Common myeloid progenitor, CD34-positive (primary cell): ENCODE measurements at regions not wholly inside any gene's neighbourhood (a gene's known extent, or its start where the extent isn't known, plus 50 kb on each side); places are given as distances from the start of the nearest gene placed in this dataset.

ENCODE experiments used
- CTCF ChIA-PET: fragments of 350-600 bp; sonication (Branson Sonifier 250); formaldehyde crosslinking; loops from one replicate; lab custom pipeline; 2021; ENCODE audit warnings: antibody characterized with exemption; lab: Charles Lee
- POLR2A ChIA-PET: fragments of 350-600 bp; sonication (Branson Sonifier 250); formaldehyde crosslinking; loops from one replicate; lab custom pipeline; 2021; ENCODE audit warnings: antibody characterized with exemption; lab: Charles Lee
- DNase-seq, 3 donors: peaks; one replicate each; pipeline versions ENCODE4 v3.0.0 to v3.0.0-alpha.2; 2013
- H3K27ac ChIP-seq, 2 experiments: 1 replicate in 1 of 2; 2 replicates in 1 of 2; pipeline ENCODE4 v1.7.0; 2013; ENCODE audit warnings: inconsistent platforms in 2 of 2, low read length in 2 of 2, mild to moderate bottlenecking in 2 of 2, low read depth in 1 of 2, moderate library complexity in 1 of 2; ENCODE audit not compliant: severe bottlenecking in 2 of 2, insufficient read depth in 1 of 2, poor library complexity in 1 of 2
- H3K27me3 ChIP-seq, 5 experiments: replicated peaks in 2 of 5; 1 replicate in 3 of 5; 2 replicates in 2 of 5; pipeline versions ENCODE4 v1.6.1 to v1.7.0; 2013; ENCODE audit warnings: low read length in 4 of 5, mild to moderate bottlenecking in 2 of 5, moderate library complexity in 2 of 5, inconsistent platforms in 1 of 5; ENCODE audit not compliant: insufficient read depth in 5 of 5, control insufficient read depth in 4 of 5
- H3K36me3 ChIP-seq, 4 experiments: 1 replicate in 2 of 4; 2 replicates in 2 of 4; pipeline versions ENCODE4 v1.6.1 to v1.7.0; 2013; ENCODE audit warnings: low read length in 3 of 4, control low read depth in 1 of 4, mild to moderate bottlenecking in 1 of 4; ENCODE audit not compliant: control insufficient read depth in 4 of 4, insufficient read depth in 4 of 4
- H3K4me1 ChIP-seq, 4 experiments: 1 replicate in 3 of 4; 2 replicates in 1 of 4; pipeline versions ENCODE4 v1.6.1 to v1.7.1; 2013; ENCODE audit warnings: low read length in 3 of 4, mild to moderate bottlenecking in 3 of 4, control low read depth in 1 of 4, inconsistent platforms in 1 of 4, moderate library complexity in 1 of 4; ENCODE audit not compliant: control insufficient read depth in 4 of 4, insufficient read depth in 4 of 4; ENCODE audit errors: control extremely low read depth in 1 of 4
- H3K4me3 ChIP-seq, 7 experiments: 1 replicate in 4 of 7; 2 replicates in 3 of 7; pipeline versions ENCODE4 v1.5.1 to v1.7.0; 2013; ENCODE audit warnings: mild to moderate bottlenecking in 7 of 7, low read length in 6 of 7, moderate library complexity in 6 of 7, inconsistent platforms in 2 of 7, low read depth in 2 of 7, control low read depth in 1 of 7; ENCODE audit not compliant: insufficient read depth in 4 of 7, control insufficient read depth in 1 of 7; ENCODE audit errors: extremely low read depth in 1 of 7
- H3K9me3 ChIP-seq, 5 experiments: 1 replicate in 4 of 5; 2 replicates in 1 of 5; pipeline versions ENCODE4 v1.6.1 to v1.7.1; 2013; ENCODE audit warnings: low read length in 4 of 5, mild to moderate bottlenecking in 2 of 5, inconsistent platforms in 1 of 5, low read depth in 1 of 5, moderate library complexity in 1 of 5; ENCODE audit not compliant: control insufficient read depth in 4 of 5, insufficient read depth in 2 of 5; ENCODE audit errors: control extremely low read depth in 1 of 5
- WGBS: methylation state at CpG from one replicate; pipeline ENCODE4 v1.1.5; 2013; ENCODE audit not compliant: insufficient coverage; 5-methylcytosine and 5-hydroxymethylcytosine counted together

GRCh38 chr1:94612525-94613204, 71.1 kb upstream of the F3 start:
- Histone ChIP-seq H3K27me3 (no peaks in the 10 kb centered on the region), H3K4me3 (no peak overlapping the region), H3K9me3 (no peaks in the 10 kb centered on the region), H3K4me1 (peaks cover 0 to 6% (median 4%) of the 10 kb centered on the region in 4 experiments), H3K27ac (no peak overlapping the region), H3K36me3 (no peaks in the 10 kb centered on the region)
- WGBS = 95% methylated on average over 6 of the region's 7 CpGs
- DNase-seq = no peak
- POLR2A ChIA-PET = no interaction called here
- CTCF ChIA-PET = interaction anchor here (1.1 kb wide), 1 partner anchor 14 kb away, joined by 3 read pairs; no protein-coding TSS in a partner anchor

GRCh38 chr1:94611681-94612475, 70.3 kb upstream of the F3 start:
- CTCF ChIA-PET = interaction anchor here (1.1 kb wide), 1 partner anchor 15 kb away, joined by 3 read pairs; no protein-coding TSS in a partner anchor
- Histone ChIP-seq H3K4me1 (peaks cover 0 to 6% (median 4%) of the 10 kb centered on the region in 4 experiments), H3K27me3 (no peaks in the 10 kb centered on the region), H3K36me3 (no peaks in the 10 kb centered on the region), H3K9me3 (no peaks in the 10 kb centered on the region), H3K4me3 (no peak overlapping the region), H3K27ac (no peak overlapping the region)
- no peak for DNase-seq
- POLR2A ChIA-PET = no interaction called here
- 100% methylated on average over 7 of the region's 7 CpGs for WGBS

- Histone ChIP-seq H3K36me3 (no peaks in the 10 kb centered on the region), H3K27ac (no peak overlapping the region), H3K9me3 (no peaks in the 10 kb centered on the region), H3K4me1 (peaks cover 0 to 3% (median 0%) of the 10 kb centered on the region in 4 experiments), H3K4me3 (no peak overlapping the region), H3K27me3 (no peaks in the 10 kb centered on the region)
- WGBS = 95% methylated on average over 5 of the region's 8 CpGs
- ChIA-PET CTCF (no interaction called here), POLR2A (interaction anchor here (0.5 to 0.6 kb wide), 2 partner anchors 108 to 132 kb away, joined by 3 read pairs; no protein-coding TSS in a partner anchor)
- DNase-seq = no peak
Observed at GRCh38 chr1:94609619-94610018, 68.1 kb upstream of the F3 start.

GRCh38 chr1:94608852-94609530, 67.4 kb upstream of the F3 start:
- WGBS = 96% methylated on average over 8 of the region's 9 CpGs
- ChIA-PET POLR2A (interaction anchor here (0.5 to 0.6 kb wide), 2 partner anchors 107 to 133 kb away, joined by 3 read pairs; no protein-coding TSS in a partner anchor), CTCF (no interaction called here)

GRCh38 chr1:94608142-94608851, 66.7 kb upstream of the F3 start:
- 100% methylated on average over 6 of the region's 10 CpGs for WGBS
- no peak overlapping the region for H3K4me3 ChIP-seq
- POLR2A ChIA-PET = no interaction called here
- no peaks in the 10 kb centered on the region for H3K9me3 ChIP-seq
- no peaks in the 10 kb centered on the region for H3K36me3 ChIP-seq
- CTCF ChIA-PET = no interaction called here
- no peak overlapping the region for H3K27ac ChIP-seq
- H3K27me3 ChIP-seq = no peaks in the 10 kb centered on the region
- H3K4me1 ChIP-seq = peaks cover 0 to 6% (median 1%) of the 10 kb centered on the region in 4 experiments
- DNase-seq = no peak

More at GRCh38 chr1:94608852-94609530, 67.4 kb upstream of the F3 start:
- Histone ChIP-seq H3K9me3 (no peaks in the 10 kb centered on the region), H3K36me3 (no peaks in the 10 kb centered on the region), H3K27me3 (no peaks in the 10 kb centered on the region), H3K4me1 (no peaks in the 10 kb centered on the region), H3K27ac (no peak overlapping the region), H3K4me3 (no peak overlapping the region)
- no peak for DNase-seq

GRCh38 chr1:94607398-94607797, 65.8 kb upstream of the F3 start:
- DNase-seq = no peak
- 98% methylated on average over 4 of the region's 4 CpGs for WGBS
- H3K27ac ChIP-seq = no peak overlapping the region
- ChIA-PET POLR2A (interaction anchor here (0.6 kb wide), 1 partner anchor 15 kb away, joined by 8 read pairs; no protein-coding TSS in a partner anchor), CTCF (no interaction called here)
- no peaks in the 10 kb centered on the region for H3K27me3 ChIP-seq
- H3K4me1 ChIP-seq = peaks cover 4 to 15% (median 9%) of the 10 kb centered on the region in 4 experiments
- H3K4me3 ChIP-seq = no peak overlapping the region
- H3K36me3 ChIP-seq = no peaks in the 10 kb centered on the region
- no peaks in the 10 kb centered on the region for H3K9me3 ChIP-seq
